AG04450 (cell line): ENCODE measurements at regions not wholly inside any gene's neighbourhood (a gene's known extent, or its start where the extent isn't known, plus 50 kb on each side); places are given as distances from the start of the nearest gene placed in this dataset.

Source experiments
- CTCF ChIA-PET: fragments of 300-600, 350-600 bp; formaldehyde crosslinking; extraction: SDS; loops from one replicate; lab custom pipeline; 2022; ENCODE audit warnings: antibody characterized with exemption, inconsistent platforms; lab: Charles Lee
- POLR2A ChIA-PET: fragments of 350-600 bp; formaldehyde crosslinking; extraction: SDS; loops from one replicate; lab custom pipeline; 2021; ENCODE audit warnings: antibody characterized with exemption, inconsistent platforms; lab: Yijun Ruan, JAX
- DNase-seq: peaks from one replicate; pipeline ENCODE4 v3.0.0-alpha.2; 2011; ENCODE audit warnings: low read depth, low spot score
- H3K27ac ChIP-seq: one replicate; pipeline ENCODE4 v1.5.1; 2012; ENCODE audit warnings: low read depth, low read length, control low read depth
- H3K27me3 ChIP-seq: one replicate; pipeline ENCODE4 v1.6.0; 2012; ENCODE audit warnings: low read length; ENCODE audit not compliant: control insufficient read depth, insufficient read depth
- H3K4me3 ChIP-seq: 2 replicates; pipeline ENCODE4 v1.5.1; 2011; ENCODE audit warnings: mild to moderate bottlenecking, low read depth, low read length, control low read depth
- H3K9me3 ChIP-seq: 2 replicates; pipeline ENCODE4 v1.5.1; 2012; ENCODE audit warnings: low read length; ENCODE audit not compliant: control insufficient read depth, insufficient read depth
- CTCF ChIP-seq: IDR thresholded peaks from 2 replicates; pipeline ENCODE4 v1.5.1; 2011; ENCODE audit warnings: low read depth, low read length, control low read depth, inconsistent platforms

- no peak for DNase-seq
- Histone ChIP-seq H3K4me3 (no peak overlapping the region), H3K9me3 (no peaks in the 10 kb centered on the region), H3K27me3 (no peaks in the 10 kb centered on the region), H3K27ac (no peak overlapping the region)
- CTCF ChIA-PET = no interaction called here
- POLR2A ChIA-PET = no interaction called here
- TF ChIP-seq CTCF = no peak
These were observed 695.3 kb upstream of the REG3G start for GRCh38 chr2:78330193-78330592.

- ChIA-PET CTCF (no interaction called here), POLR2A (no interaction called here)
- Histone ChIP-seq H3K4me3 (no peak overlapping the region), H3K27me3 (no peaks in the 10 kb centered on the region), H3K27ac (no peak overlapping the region), H3K9me3 (peaks cover 2% of the 10 kb centered on the region; the same call in 1 of the 2 replicates)
- no peak for DNase-seq
- TF ChIP-seq CTCF = no peak
These were observed 674.3 kb upstream of the REG3G start for GRCh38 chr2:78351208-78351607.

GRCh38 chr2:78353168-78353567, 672.3 kb upstream of the REG3G start:
- TF ChIP-seq CTCF = no peak
- CTCF ChIA-PET = no interaction called here

GRCh38 chr2:78355967-78356366, 669.5 kb upstream of the REG3G start:
- no peak for DNase-seq
- Histone ChIP-seq H3K27ac (no peak overlapping the region), H3K9me3 (peaks cover 10% of the 10 kb centered on the region; the same call in 1 of the 2 replicates), H3K27me3 (no peaks in the 10 kb centered on the region), H3K4me3 (no peak overlapping the region)
- no peak for TF ChIP-seq CTCF
- ChIA-PET POLR2A (no interaction called here), CTCF (interaction anchor here (0.6 kb wide), 1 partner anchor 9 kb away, joined by 3 read pairs; no protein-coding TSS in a partner anchor)

More at GRCh38 chr2:78353168-78353567, 672.3 kb upstream of the REG3G start:
- Histone ChIP-seq H3K27me3 (no peaks in the 10 kb centered on the region), H3K27ac (no peak overlapping the region), H3K4me3 (no peak overlapping the region), H3K9me3 (peaks cover 3% of the 10 kb centered on the region; the same call in 1 of the 2 replicates)
- POLR2A ChIA-PET = no interaction called here
- DNase-seq = no peak

- ChIA-PET POLR2A (no interaction called here), CTCF (no interaction called here)
- no peaks in the 10 kb centered on the region for H3K27me3 ChIP-seq
- peaks cover 9% of the 10 kb centered on the region for H3K9me3 ChIP-seq
- DNase-seq = no peak
- no peak overlapping the region for H3K27ac ChIP-seq
- TF ChIP-seq CTCF = no peak
- no peak overlapping the region for H3K4me3 ChIP-seq
These were observed 641.9 kb upstream of the REG3G start for GRCh38 chr2:78383576-78383975.
